GM23338 (cell line): ENCODE measurements at regions not wholly inside any gene's neighbourhood (a gene's known extent, or its start where the extent isn't known, plus 50 kb on each side); places are given as distances from the start of the nearest gene placed in this dataset.

ENCODE experiments used
- CREB1 ChIP-seq: fragments of 250-450 bp; sonication (Bioruptor Pico); IDR thresholded peaks from 2 replicates; pipeline ENCODE4 v1.5.0; 2020; ENCODE audit warnings: low read depth, mild to moderate bottlenecking, moderate library complexity
- EZH2 ChIP-seq: fragments of 200-600 bp; sonication (generic); IDR thresholded peaks from one replicate; pipeline ENCODE4 v1.8.0; 2017; ENCODE audit warnings: antibody characterized with exemption, mild to moderate bottlenecking, low read depth; ENCODE audit not compliant: unreplicated experiment
- JUNB ChIP-seq: IDR thresholded peaks from one replicate; pipeline ENCODE4 v1.6.1; 2016; ENCODE audit warnings: antibody characterized with exemption; ENCODE audit not compliant: unreplicated experiment
- POLR2AphosphoS5 ChIP-seq: IDR thresholded peaks from 2 replicates; pipeline ENCODE4 v1.6.1; 2016; ENCODE audit warnings: antibody characterized with exemption, low read depth
- TF ChIP-seq, protein P1 (sequence below), 2 experiments: fragments of 200-600 bp in 1 of 2; sonication (generic) in 1 of 2; conservative IDR thresholded peaks; 2 replicates each; pipeline versions ENCODE4 v1.5.1 to v1.6.1; 2016 to 2017; ENCODE audit warnings: antibody characterized with exemption in 2 of 2, low read depth in 2 of 2, mild to moderate bottlenecking in 2 of 2, moderate library complexity in 1 of 2

DNA sequence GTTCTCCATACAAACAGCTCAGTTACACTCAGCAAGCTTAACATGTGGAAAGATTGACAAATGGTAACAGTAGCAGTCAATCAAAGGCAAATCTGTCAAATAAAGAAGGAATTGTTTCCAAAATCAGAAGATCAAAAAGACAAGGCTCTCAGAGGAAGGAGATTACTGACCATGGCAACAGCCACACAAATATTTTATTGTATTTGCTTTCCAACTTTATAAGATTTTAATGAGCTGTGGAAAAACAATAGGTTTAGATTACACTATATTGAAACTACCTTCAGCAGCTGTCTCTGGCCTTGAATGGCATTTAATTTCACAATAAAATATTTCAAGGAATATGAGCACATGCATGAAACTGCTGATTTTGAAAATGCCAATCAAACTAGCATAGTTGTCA is 1143.9 kb upstream of the GJE1 start:
- TF ChIP-seq, protein P1, sequence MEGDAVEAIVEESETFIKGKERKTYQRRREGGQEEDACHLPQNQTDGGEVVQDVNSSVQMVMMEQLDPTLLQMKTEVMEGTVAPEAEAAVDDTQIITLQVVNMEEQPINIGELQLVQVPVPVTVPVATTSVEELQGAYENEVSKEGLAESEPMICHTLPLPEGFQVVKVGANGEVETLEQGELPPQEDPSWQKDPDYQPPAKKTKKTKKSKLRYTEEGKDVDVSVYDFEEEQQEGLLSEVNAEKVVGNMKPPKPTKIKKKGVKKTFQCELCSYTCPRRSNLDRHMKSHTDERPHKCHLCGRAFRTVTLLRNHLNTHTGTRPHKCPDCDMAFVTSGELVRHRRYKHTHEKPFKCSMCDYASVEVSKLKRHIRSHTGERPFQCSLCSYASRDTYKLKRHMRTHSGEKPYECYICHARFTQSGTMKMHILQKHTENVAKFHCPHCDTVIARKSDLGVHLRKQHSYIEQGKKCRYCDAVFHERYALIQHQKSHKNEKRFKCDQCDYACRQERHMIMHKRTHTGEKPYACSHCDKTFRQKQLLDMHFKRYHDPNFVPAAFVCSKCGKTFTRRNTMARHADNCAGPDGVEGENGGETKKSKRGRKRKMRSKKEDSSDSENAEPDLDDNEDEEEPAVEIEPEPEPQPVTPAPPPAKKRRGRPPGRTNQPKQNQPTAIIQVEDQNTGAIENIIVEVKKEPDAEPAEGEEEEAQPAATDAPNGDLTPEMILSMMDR (conservative IDR thresholded peaks at IDR 0.05; ENCODE audit: low read depth in 2 of 2), result no peak
- TF ChIP-seq EZH2 (no peak), POLR2AphosphoS5 (no peak), JUNB (no peak), CREB1 (CRISPR knock-in tag) (no peak)
